ENCODE measurements at regions not wholly inside any gene's neighbourhood (a gene's known extent, or its start where the extent isn't known, plus 50 kb on each side); places are given as distances from the start of the nearest gene placed in this dataset.
A peak's percentile ranks its signal among the peaks of the same experiment; 100 is the strongest.

GRCh38 chr19:30694156-30694755 is 322.1 kb downstream of the ZNF536 start:
- 67 to 68% methylated on average over 4 of the region's 4 CpGs for WGBS, 2 donors
- Histone ChIP-seq H3K4me1 (peaks cover 0 to 15% (median 8%) of the 10 kb centered on the region in 4 donors), H3K27me3 (no peaks in the 10 kb centered on the region), H3K4me3 (no peak overlapping the region), H3K9me3 (no peaks in the 10 kb centered on the region), H3K27ac (no peak overlapping the region), H3K36me3 (no peaks in the 10 kb centered on the region)
- DNase-seq (no peak), ATAC-seq (ENCODE audit: low FRiP score in 2 of 2) (no peak)
- TF ChIP-seq EP300 (IDR thresholded peaks at IDR 0.05): no peak
- no peak for TF ChIP-seq POLR2A (IDR thresholded peaks at IDR 0.05)
- TF ChIP-seq, protein P1, sequence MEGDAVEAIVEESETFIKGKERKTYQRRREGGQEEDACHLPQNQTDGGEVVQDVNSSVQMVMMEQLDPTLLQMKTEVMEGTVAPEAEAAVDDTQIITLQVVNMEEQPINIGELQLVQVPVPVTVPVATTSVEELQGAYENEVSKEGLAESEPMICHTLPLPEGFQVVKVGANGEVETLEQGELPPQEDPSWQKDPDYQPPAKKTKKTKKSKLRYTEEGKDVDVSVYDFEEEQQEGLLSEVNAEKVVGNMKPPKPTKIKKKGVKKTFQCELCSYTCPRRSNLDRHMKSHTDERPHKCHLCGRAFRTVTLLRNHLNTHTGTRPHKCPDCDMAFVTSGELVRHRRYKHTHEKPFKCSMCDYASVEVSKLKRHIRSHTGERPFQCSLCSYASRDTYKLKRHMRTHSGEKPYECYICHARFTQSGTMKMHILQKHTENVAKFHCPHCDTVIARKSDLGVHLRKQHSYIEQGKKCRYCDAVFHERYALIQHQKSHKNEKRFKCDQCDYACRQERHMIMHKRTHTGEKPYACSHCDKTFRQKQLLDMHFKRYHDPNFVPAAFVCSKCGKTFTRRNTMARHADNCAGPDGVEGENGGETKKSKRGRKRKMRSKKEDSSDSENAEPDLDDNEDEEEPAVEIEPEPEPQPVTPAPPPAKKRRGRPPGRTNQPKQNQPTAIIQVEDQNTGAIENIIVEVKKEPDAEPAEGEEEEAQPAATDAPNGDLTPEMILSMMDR (IDR thresholded peaks at IDR 0.05): no peak
- no peak for TF ChIP-seq POLR2AphosphoS5 (IDR thresholded peaks at IDR 0.05)

DNA sequence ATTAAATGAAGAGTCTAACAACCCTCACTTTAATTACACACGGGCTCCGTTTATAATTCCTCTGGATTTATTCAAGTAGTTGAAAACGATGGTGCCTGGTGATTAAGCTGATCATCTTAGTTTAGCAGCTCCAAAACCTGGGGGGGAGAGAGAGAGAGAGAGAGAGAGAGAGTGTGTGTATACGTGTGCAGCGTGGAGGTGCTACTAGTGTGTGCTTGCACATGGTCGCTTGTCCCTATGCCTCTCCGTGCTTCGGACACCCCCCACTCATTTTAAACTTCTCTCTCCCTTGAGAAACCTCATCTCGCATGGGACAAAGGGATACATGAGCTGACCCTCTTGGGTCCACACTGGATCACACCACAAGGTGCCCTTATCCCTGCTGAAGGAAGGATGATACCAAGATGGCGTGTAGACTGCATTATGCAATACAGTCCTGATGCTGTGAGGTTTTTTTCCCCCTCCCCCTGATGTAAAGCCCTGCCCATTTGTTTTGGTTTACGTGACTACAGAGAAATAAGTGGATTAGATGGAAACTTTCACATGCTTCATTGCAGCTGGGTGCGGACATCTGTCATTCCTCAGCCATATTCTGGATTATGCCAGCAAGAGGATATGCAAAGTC is 320.8 kb downstream of the ZNF536 start:
- H3K27ac ChIP-seq: no peak overlapping the region

GRCh38 chr19:30692181-30692811 is 320.1 kb downstream of the ZNF536 start:
- WGBS, 2 donors: 37 to 48% methylated on average over 21 of the region's 21 CpGs
- peak overlapping the region in 2 of 4 donors; percentile 3 to 4 for H3K4me3 ChIP-seq
- TF ChIP-seq, protein P1 (IDR thresholded peaks at IDR 0.05): no peak
- no peak for TF ChIP-seq POLR2AphosphoS5 (IDR thresholded peaks at IDR 0.05)
- TF ChIP-seq EP300 (IDR thresholded peaks at IDR 0.05): no peak
- TF ChIP-seq POLR2A (IDR thresholded peaks at IDR 0.05): no peak
- DNase-seq (no peak), ATAC-seq (ENCODE audit: low FRiP score in 2 of 2) (peak in 1 of 2 donors; percentile 26)
- H3K27ac ChIP-seq: no peak overlapping the region
- H3K4me1 ChIP-seq: peaks cover 0 to 15% (median 8%) of the 10 kb centered on the region in 4 donors
- H3K27me3 ChIP-seq: no peaks in the 10 kb centered on the region
- H3K9me3 ChIP-seq: no peaks in the 10 kb centered on the region
- H3K36me3 ChIP-seq: no peaks in the 10 kb centered on the region

More for the DNA sequence above, 320.8 kb downstream of the ZNF536 start:
- DNase-seq (no peak), ATAC-seq (ENCODE audit: low FRiP score in 2 of 2) (no peak)
- Histone ChIP-seq H3K9me3 (no peaks in the 10 kb centered on the region), H3K4me1 (peaks cover 0 to 15% (median 8%) of the 10 kb centered on the region in 4 donors), H3K36me3 (no peaks in the 10 kb centered on the region), H3K4me3 (peak overlapping the region in 1 of 4 donors; percentile 3), H3K27me3 (no peaks in the 10 kb centered on the region)
- 58 to 65% methylated on average over 12 of the region's 12 CpGs for WGBS, 2 donors
- TF ChIP-seq EP300 (IDR thresholded peaks at IDR 0.05) (no peak), POLR2AphosphoS5 (IDR thresholded peaks at IDR 0.05) (no peak), POLR2A (IDR thresholded peaks at IDR 0.05) (no peak)
- TF ChIP-seq, protein P1 (IDR thresholded peaks at IDR 0.05): no peak

DNA sequence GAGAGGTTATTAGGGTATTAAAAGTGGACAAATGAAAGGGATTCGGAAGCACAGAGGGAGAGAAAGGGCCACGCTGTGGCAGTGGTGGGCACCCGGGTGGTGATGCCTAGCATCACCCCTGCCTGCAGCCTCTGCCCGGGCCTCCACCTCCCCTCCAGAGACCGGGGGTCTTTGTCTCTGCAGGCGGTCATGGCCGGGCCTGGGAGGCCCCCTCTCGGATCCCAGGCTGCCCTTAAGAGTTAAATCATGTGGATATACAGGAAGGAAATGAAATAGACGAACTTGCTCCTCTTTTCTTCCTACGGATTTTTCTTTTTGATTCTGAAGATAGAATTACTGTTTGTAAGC is 319.6 kb downstream of the ZNF536 start:
- Histone ChIP-seq H3K9me3 (no peaks in the 10 kb centered on the region), H3K27me3 (no peaks in the 10 kb centered on the region), H3K4me3 (no peak overlapping the region), H3K36me3 (no peaks in the 10 kb centered on the region), H3K27ac (no peak overlapping the region), H3K4me1 (peaks cover 0 to 20% (median 10%) of the 10 kb centered on the region in 4 donors)
- peak in 1 of 2 donors; percentile 49 for DNase-seq
- no peak for TF ChIP-seq POLR2AphosphoS5 (IDR thresholded peaks at IDR 0.05)
- TF ChIP-seq EP300 (IDR thresholded peaks at IDR 0.05): no peak
- no peak for TF ChIP-seq POLR2A (IDR thresholded peaks at IDR 0.05)
- TF ChIP-seq, protein P1 (IDR thresholded peaks at IDR 0.05): no peak
- 38 to 40% methylated on average over 10 of the region's 10 CpGs for WGBS, 2 donors
- ATAC-seq (ENCODE audit: low FRiP score in 2 of 2): no peak
